K562 (cell line): ENCODE measurements at regions not wholly inside any gene's neighbourhood (a gene's known extent, or its start where the extent isn't known, plus 50 kb on each side); places are given as distances from the start of the nearest gene placed in this dataset.
A peak's percentile ranks its signal among the peaks of the same experiment; 100 is the strongest.

Experiments used
- ATF1 ChIP-seq, 2 experiments: fragments of 450-650 bp in 1 of 2; IDR thresholded peaks; 2 replicates each; pipeline ENCODE4 v1.6.1; 2016; ENCODE audit warnings: missing compliant biosample characterization in 1 of 2, missing genetic modification characterization in 1 of 2
- BACH1 ChIP-seq: fragments of 200-800 bp; sonication (Bioruptor generic); IDR thresholded peaks from 2 replicates; pipeline ENCODE4 v1.6.1; 2016; ENCODE audit warnings: missing genetic modification characterization, missing compliant biosample characterization
- CCNT2 ChIP-seq: IDR thresholded peaks from 2 replicates; pipeline ENCODE4 v1.6.1; 2011; ENCODE audit warnings: borderline replicate concordance, low read depth, mild to moderate bottlenecking, moderate library complexity, mixed read lengths, low read length; ENCODE audit not compliant: insufficient read length; ENCODE audit errors: extremely low read depth
- CHD1 ChIP-seq: fragments of 200-600 bp; sonication (generic); IDR thresholded peaks from one replicate; pipeline ENCODE4 v1.6.1; 2012; ENCODE audit warnings: mild to moderate bottlenecking, moderate library complexity, low read length, inconsistent platforms
- COPS2 ChIP-seq: fragments of 450-650 bp; conservative IDR thresholded peaks from 2 replicates; pipeline ENCODE4 v1.6.1; 2016; ENCODE audit warnings: mild to moderate bottlenecking, moderate library complexity
- FOXK2 ChIP-seq, 2 experiments: fragments of 450-650 bp; IDR thresholded peaks in 1 of 2; conservative IDR thresholded peaks in 1 of 2; 2 replicates each; pipeline ENCODE4 v1.6.1; 2016; ENCODE audit warnings: low read depth in 2 of 2, mild to moderate bottlenecking in 1 of 2
- HDAC2 ChIP-seq: fragments of 450-650 bp; IDR thresholded peaks from 2 replicates; pipeline ENCODE4 v1.6.1; 2016; ENCODE audit warnings: mild to moderate bottlenecking
- HMG20B ChIP-seq: fragments of 250-450 bp; sonication (Bioruptor Pico); IDR thresholded peaks from 2 replicates; pipeline ENCODE4 v1.5.0; 2021; ENCODE audit warnings: mild to moderate bottlenecking
- HNRNPUL1 ChIP-seq: fragments of 200-400 bp; formaldehyde crosslinking; IDR thresholded peaks from 2 replicates; pipeline ENCODE4 v1.6.1; 2017; ENCODE audit warnings: low read length
- KAT8 ChIP-seq: fragments of 450-650 bp; IDR thresholded peaks from 2 replicates; pipeline ENCODE4 v1.6.1; 2016; ENCODE audit warnings: low read depth, mild to moderate bottlenecking
- MED1 ChIP-seq: sonication (generic); formaldehyde crosslinking; IDR thresholded peaks from 2 replicates; pipeline ENCODE4 v1.8.1; 2023; ENCODE audit warnings: missing genetic modification reagents, borderline replicate concordance
- MEIS2 ChIP-seq: fragments of 450-650 bp; IDR thresholded peaks from 2 replicates; pipeline ENCODE4 v1.6.1; 2014; ENCODE audit warnings: mild to moderate bottlenecking; ENCODE audit not compliant: partially characterized antibody
- MIER1 ChIP-seq: fragments of 450-650 bp; IDR thresholded peaks from 2 replicates; pipeline ENCODE4 v1.6.1; 2016; ENCODE audit warnings: antibody characterized with exemption, mild to moderate bottlenecking, low read depth
- MTA3 ChIP-seq: fragments of 450-650 bp; formaldehyde crosslinking; IDR thresholded peaks from 2 replicates; pipeline ENCODE4 v1.6.1; 2017; ENCODE audit warnings: mild to moderate bottlenecking, borderline replicate concordance
- NONO ChIP-seq, 2 experiments: fragments of 200-400 bp in 1 of 2; fragments of 450-650 bp in 1 of 2; formaldehyde crosslinking in 1 of 2; IDR thresholded peaks; 2 replicates each; pipeline ENCODE4 v1.6.1; 2017; ENCODE audit warnings: low read depth in 2 of 2, mild to moderate bottlenecking in 2 of 2, moderate library complexity in 2 of 2, low read length in 1 of 2
- NR1H2 ChIP-seq: sonication (generic); formaldehyde crosslinking; IDR thresholded peaks from 2 replicates; pipeline ENCODE4 v1.4.0; 2020; ENCODE audit warnings: mild to moderate bottlenecking, missing genetic modification reagents
- PHB ChIP-seq: fragments of 250-450 bp; sonication (Bioruptor Pico); IDR thresholded peaks from 2 replicates; pipeline ENCODE4 v1.5.0; 2021
- POU5F1 ChIP-seq: fragments of 150-350 bp; IDR thresholded peaks from 2 replicates; pipeline ENCODE4 v1.6.1; 2014; ENCODE audit warnings: borderline replicate concordance, low read length, low read depth, mild to moderate bottlenecking; ENCODE audit not compliant: partially characterized antibody
- SMAD4 ChIP-seq: fragments of 250-450 bp; sonication (Bioruptor Pico); conservative IDR thresholded peaks from 2 replicates; pipeline ENCODE4 v1.8.0; 2021; ENCODE audit warnings: inconsistent platforms, mild to moderate bottlenecking, moderate library complexity
- SP1 ChIP-seq: sonication (generic); formaldehyde crosslinking; IDR thresholded peaks from 2 replicates; pipeline ENCODE4 v1.8.1; 2022; ENCODE audit warnings: mild to moderate bottlenecking, missing genetic modification reagents
- ZFPM2 ChIP-seq: fragments of 250-450 bp; sonication (Bioruptor Pico); IDR thresholded peaks from 2 replicates; pipeline ENCODE4 v1.5.1; 2022; ENCODE audit warnings: mild to moderate bottlenecking
- ZNF408 ChIP-seq: fragments of 250-450 bp; sonication (Bioruptor Pico); IDR thresholded peaks from 2 replicates; pipeline ENCODE4 v1.4.0; 2020; ENCODE audit warnings: low read depth, mild to moderate bottlenecking, moderate library complexity
- ZNF586 ChIP-seq: fragments of 450-650 bp; formaldehyde crosslinking; conservative IDR thresholded peaks from 2 replicates; pipeline ENCODE4 v1.4.0; 2020; ENCODE audit warnings: mild to moderate bottlenecking, moderate library complexity
- TF ChIP-seq, protein P1 (sequence below): fragments of 450-650 bp; conservative IDR thresholded peaks from 2 replicates; pipeline ENCODE4 v1.6.1; 2016; ENCODE audit warnings: missing genetic modification characterization, low read depth, mild to moderate bottlenecking, missing compliant biosample characterization, moderate library complexity
- TF ChIP-seq, protein P2 (sequence below), 2 experiments: fragments of 450-650 bp; IDR thresholded peaks; 2 replicates each; pipeline ENCODE4 v1.6.1; 2018; ENCODE audit warnings: mild to moderate bottlenecking in 2 of 2, low read depth in 1 of 2; ENCODE audit not compliant: partially characterized antibody in 2 of 2

DNA sequence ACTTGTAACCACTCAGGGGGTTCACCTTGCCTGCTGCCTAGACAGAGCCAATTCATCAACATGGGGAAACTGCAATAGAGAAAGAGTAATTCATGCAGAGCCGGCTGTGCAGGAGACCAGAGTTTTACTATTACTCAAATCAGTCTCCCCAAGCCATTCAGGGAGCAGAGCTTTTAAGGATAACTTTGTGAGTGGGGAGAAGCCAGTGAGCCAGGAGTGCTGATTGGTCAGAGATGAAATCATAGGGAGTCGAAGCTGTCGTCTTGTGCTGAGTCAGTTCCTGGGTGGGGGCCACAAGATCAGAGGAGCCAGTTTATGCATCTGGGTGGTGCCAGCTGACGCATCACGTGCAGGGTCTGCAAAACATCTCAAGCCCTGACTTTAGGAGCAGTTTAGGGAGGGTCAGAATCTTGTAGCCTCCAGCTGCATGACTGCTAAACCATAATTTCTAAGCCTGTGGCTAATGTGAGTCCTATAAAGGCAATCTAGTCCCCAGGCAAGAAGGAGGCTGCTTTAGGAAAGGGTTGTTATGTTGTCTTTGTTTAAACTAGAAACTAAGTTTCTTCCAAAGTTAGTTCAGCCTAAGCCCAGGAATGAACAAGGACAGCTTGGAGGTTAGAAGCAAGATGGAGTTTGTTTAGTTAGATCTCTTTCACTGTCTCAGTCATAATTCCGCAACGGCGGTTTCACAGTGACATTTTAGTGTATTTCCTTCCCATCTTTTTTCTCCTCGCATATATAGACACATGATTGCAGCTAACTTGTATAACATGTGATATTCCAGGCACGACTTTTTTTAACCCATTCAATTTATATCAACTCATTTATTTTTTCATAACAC lies 68.9 kb upstream of the NCOR2 start (continued):
- TF ChIP-seq ZNF586 (CRISPR knock-in tag) (no peak), CHD1 (no peak), ZNF408 (no peak), MIER1 (no peak), MEIS2 (peak; percentile 31), MTA3 (no peak), HDAC2 (no peak), CCNT2 (no peak), SMAD4 (CRISPR knock-in tag) (0 out of 2 replicates have a peak, but pooled peaks have one; percentile 26), HNRNPUL1 (no peak), HMG20B (no peak), PHB (CRISPR knock-in tag) (no peak), NR1H2 (no peak), MED1 (CRISPR knock-in tag) (no peak), FOXK2 (conservative IDR thresholded peaks at IDR 0.05 in 1 of 2, IDR thresholded peaks at IDR 0.05 in 1 of 2; ENCODE audit: low read depth in 2 of 2) (peak in 1 of 2 experiments; percentile 62; a peak in 1 of 4 replicates), ZFPM2 (no peak), NONO (IDR thresholded peaks at IDR 0.05; ENCODE audit: low read depth in 2 of 2, low read length in 1 of 2) (no peak), COPS2 (no peak), ATF1 (CRISPR knock-in tag; IDR thresholded peaks at IDR 0.05) (no peak), ATF1 (tag; IDR thresholded peaks at IDR 0.05) (peak; percentile 75), SP1 (CRISPR knock-in tag) (no peak), KAT8 (no peak), POU5F1 (no peak), BACH1 (no peak)
- TF ChIP-seq, protein P1, sequence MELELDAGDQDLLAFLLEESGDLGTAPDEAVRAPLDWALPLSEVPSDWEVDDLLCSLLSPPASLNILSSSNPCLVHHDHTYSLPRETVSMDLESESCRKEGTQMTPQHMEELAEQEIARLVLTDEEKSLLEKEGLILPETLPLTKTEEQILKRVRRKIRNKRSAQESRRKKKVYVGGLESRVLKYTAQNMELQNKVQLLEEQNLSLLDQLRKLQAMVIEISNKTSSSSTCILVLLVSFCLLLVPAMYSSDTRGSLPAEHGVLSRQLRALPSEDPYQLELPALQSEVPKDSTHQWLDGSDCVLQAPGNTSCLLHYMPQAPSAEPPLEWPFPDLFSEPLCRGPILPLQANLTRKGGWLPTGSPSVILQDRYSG, result no peak
- TF ChIP-seq, protein P2, sequence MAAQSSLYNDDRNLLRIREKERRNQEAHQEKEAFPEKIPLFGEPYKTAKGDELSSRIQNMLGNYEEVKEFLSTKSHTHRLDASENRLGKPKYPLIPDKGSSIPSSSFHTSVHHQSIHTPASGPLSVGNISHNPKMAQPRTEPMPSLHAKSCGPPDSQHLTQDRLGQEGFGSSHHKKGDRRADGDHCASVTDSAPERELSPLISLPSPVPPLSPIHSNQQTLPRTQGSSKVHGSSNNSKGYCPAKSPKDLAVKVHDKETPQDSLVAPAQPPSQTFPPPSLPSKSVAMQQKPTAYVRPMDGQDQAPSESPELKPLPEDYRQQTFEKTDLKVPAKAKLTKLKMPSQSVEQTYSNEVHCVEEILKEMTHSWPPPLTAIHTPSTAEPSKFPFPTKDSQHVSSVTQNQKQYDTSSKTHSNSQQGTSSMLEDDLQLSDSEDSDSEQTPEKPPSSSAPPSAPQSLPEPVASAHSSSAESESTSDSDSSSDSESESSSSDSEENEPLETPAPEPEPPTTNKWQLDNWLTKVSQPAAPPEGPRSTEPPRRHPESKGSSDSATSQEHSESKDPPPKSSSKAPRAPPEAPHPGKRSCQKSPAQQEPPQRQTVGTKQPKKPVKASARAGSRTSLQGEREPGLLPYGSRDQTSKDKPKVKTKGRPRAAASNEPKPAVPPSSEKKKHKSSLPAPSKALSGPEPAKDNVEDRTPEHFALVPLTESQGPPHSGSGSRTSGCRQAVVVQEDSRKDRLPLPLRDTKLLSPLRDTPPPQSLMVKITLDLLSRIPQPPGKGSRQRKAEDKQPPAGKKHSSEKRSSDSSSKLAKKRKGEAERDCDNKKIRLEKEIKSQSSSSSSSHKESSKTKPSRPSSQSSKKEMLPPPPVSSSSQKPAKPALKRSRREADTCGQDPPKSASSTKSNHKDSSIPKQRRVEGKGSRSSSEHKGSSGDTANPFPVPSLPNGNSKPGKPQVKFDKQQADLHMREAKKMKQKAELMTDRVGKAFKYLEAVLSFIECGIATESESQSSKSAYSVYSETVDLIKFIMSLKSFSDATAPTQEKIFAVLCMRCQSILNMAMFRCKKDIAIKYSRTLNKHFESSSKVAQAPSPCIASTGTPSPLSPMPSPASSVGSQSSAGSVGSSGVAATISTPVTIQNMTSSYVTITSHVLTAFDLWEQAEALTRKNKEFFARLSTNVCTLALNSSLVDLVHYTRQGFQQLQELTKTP (IDR thresholded peaks at IDR 0.05; ENCODE audit: low read depth in 1 of 2, partially characterized antibody in 2 of 2), result peak in 1 of 2 experiments; percentile 22
